ENCODE measurements at regions not wholly inside any gene's neighbourhood (a gene's known extent, or its start where the extent isn't known, plus 50 kb on each side); places are given as distances from the start of the nearest gene placed in this dataset.

GRCh38 chr10:78384049-78384431 lies 350.4 kb downstream of the RPS24 start:
- Mint-ChIP-seq H3K27ac (ENCODE audit: unreplicated experiment) (no peak overlapping the region), H3K4me3 (ENCODE audit: unreplicated experiment) (no peak overlapping the region), H3K4me1 (ENCODE audit: unreplicated experiment) (peaks cover 1% of the 10 kb centered on the region), H3K9me3 (ENCODE audit: unreplicated experiment) (no peaks in the 10 kb centered on the region), H3K27me3 (ENCODE audit: unreplicated experiment) (peaks cover 65% of the 10 kb centered on the region), H3K36me3 (ENCODE audit: unreplicated experiment) (no peaks in the 10 kb centered on the region)
- no peak for TF ChIP-seq CTCF (IDR thresholded peaks at IDR 0.05)
- no peak for DNase-seq (ENCODE audit: extremely low spot score, unreplicated experiment)

DNA sequence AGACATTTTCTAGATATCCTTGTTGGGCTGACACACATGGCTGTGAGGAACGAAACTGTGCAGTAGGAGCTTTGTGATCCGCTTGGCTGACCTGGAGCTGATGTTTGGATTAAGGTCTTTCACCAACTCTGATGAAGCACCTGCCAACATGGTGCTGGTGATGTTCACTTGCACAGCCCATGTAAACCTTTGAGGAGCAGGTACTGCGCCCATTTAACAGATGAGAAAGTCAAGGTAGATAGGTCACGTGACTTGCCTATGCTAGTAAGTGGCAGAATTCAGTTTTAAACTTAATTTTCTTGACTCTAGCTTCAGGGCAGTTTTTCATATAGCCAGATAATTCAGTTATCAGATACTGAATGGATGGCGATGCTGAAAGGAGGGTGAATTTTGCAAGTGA lies 351.9 kb downstream of the RPS24 start:
- Mint-ChIP-seq H3K9me3 (ENCODE audit: unreplicated experiment) (no peaks in the 10 kb centered on the region), H3K36me3 (ENCODE audit: unreplicated experiment) (no peaks in the 10 kb centered on the region), H3K4me3 (ENCODE audit: unreplicated experiment) (no peak overlapping the region), H3K27me3 (ENCODE audit: unreplicated experiment) (peaks cover 75% of the 10 kb centered on the region), H3K4me1 (ENCODE audit: unreplicated experiment) (peaks cover 1% of the 10 kb centered on the region), H3K27ac (ENCODE audit: unreplicated experiment) (no peak overlapping the region)
- no peak for TF ChIP-seq CTCF (IDR thresholded peaks at IDR 0.05)
- DNase-seq (ENCODE audit: extremely low spot score, unreplicated experiment), result no peak

DNA sequence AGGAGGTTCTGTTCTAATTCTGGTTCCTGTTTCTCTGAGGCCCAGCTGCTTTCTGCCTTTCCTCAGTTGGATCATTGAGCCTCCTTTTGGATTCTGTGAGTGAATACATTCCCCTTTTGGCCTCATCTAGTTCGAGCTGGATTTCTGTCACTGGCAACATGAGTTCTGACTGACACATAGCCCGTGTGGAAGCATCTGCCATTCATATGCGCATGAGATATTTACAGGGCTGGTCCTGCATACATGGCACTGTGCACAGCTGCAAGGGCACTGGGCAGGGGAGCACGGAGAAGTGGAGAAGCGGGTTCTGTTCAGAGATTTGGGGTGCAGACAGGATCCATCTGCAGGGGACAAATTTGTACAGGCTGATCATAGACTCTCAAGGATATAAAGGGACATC lies 352.8 kb downstream of the RPS24 start:
- peaks cover 71% of the 10 kb centered on the region for H3K27me3 Mint-ChIP-seq (ENCODE audit: unreplicated experiment)
- TF ChIP-seq CTCF (IDR thresholded peaks at IDR 0.05), result no peak
- no peaks in the 10 kb centered on the region for H3K9me3 Mint-ChIP-seq (ENCODE audit: unreplicated experiment)
- H3K27ac Mint-ChIP-seq (ENCODE audit: unreplicated experiment), result no peak overlapping the region
- no peaks in the 10 kb centered on the region for H3K36me3 Mint-ChIP-seq (ENCODE audit: unreplicated experiment)
- H3K4me3 Mint-ChIP-seq (ENCODE audit: unreplicated experiment), result no peak overlapping the region
- peaks cover 1% of the 10 kb centered on the region for H3K4me1 Mint-ChIP-seq (ENCODE audit: unreplicated experiment)
- no peak for DNase-seq (ENCODE audit: extremely low spot score, unreplicated experiment)

DNA sequence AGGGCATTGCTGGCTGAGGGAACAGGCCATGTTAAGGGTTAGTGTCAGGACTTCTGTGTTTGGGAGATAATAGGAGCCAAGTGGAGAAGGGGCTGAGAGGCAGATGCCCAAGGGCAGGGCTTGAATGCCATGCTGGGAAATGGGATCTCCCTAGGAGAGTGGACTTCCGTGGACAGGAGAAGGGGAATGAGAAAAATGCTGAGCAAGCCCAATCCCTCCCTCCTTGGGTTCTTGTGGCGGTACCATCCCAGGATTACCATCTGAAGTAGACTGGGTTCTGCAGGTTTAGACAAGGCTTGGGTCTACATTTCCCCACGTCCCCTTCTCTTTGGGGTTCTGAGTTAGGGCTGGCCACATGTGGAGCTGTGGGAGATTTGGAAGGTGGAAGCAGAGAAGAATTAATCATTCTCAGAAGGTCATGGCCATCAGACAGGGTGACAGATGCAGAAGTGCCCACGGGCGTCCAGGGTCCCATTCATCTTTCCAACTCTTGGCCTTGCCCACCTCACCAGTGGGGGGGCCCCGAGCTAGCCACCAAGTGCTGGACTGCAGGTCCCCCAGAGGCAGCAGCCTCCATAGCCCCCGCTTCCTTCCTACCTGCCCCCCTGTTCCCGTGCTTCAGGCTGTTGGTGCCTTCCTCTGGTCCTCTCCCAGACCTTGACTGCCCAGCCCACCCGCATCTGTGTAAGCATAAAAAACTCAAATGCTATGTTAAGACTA lies 354.8 kb downstream of the RPS24 start:
- peaks cover 1% of the 10 kb centered on the region for H3K4me1 Mint-ChIP-seq (ENCODE audit: unreplicated experiment)
- H3K9me3 Mint-ChIP-seq (ENCODE audit: unreplicated experiment), result no peaks in the 10 kb centered on the region
- H3K36me3 Mint-ChIP-seq (ENCODE audit: unreplicated experiment), result no peaks in the 10 kb centered on the region
- H3K27me3 Mint-ChIP-seq (ENCODE audit: unreplicated experiment), result peaks cover 61% of the 10 kb centered on the region
- no peak overlapping the region for H3K4me3 Mint-ChIP-seq (ENCODE audit: unreplicated experiment)
- TF ChIP-seq CTCF (IDR thresholded peaks at IDR 0.05), result no peak
- DNase-seq (ENCODE audit: extremely low spot score, unreplicated experiment), result no peak
- no peak overlapping the region for H3K27ac Mint-ChIP-seq (ENCODE audit: unreplicated experiment)

DNA sequence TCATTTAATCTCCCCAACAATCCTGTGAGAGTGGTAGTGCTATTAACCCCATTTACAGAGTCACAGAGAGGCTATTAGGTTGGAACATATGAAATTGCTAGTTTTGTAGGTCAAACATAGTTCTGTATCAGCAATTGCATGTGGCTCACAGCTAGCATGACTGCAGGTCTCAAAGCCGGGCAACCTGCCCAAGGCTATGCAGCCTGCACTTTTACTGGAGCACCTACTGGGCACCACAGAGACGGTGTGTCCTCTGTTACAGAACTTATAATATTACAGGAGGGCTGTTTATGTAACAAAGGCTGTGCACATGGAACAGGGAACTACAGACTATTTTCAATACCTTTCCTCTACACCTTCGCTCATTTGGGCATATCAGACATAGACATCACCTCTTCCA lies 355.8 kb downstream of the RPS24 start:
- TF ChIP-seq CTCF (IDR thresholded peaks at IDR 0.05), result no peak
- no peak for DNase-seq (ENCODE audit: extremely low spot score, unreplicated experiment)
- Mint-ChIP-seq H3K36me3 (ENCODE audit: unreplicated experiment) (no peaks in the 10 kb centered on the region), H3K4me3 (ENCODE audit: unreplicated experiment) (no peak overlapping the region), H3K27me3 (ENCODE audit: unreplicated experiment) (peaks cover 61% of the 10 kb centered on the region), H3K4me1 (ENCODE audit: unreplicated experiment) (no peaks in the 10 kb centered on the region), H3K9me3 (ENCODE audit: unreplicated experiment) (no peaks in the 10 kb centered on the region), H3K27ac (ENCODE audit: unreplicated experiment) (no peak overlapping the region)
